Retinal pigment epithelial cell (primary cell): ENCODE measurements at regions not wholly inside any gene's neighbourhood (a gene's known extent, or its start where the extent isn't known, plus 50 kb on each side); places are given as distances from the start of the nearest gene placed in this dataset.

Experiments used
- DNase-seq: peaks from one replicate; pipeline ENCODE4 v3.0.0-alpha.2; 2010; ENCODE audit warnings: low read depth
- H3K4me3 ChIP-seq: 2 replicates; pipeline ENCODE4 v1.5.1; 2011; ENCODE audit warnings: mild to moderate bottlenecking, low read length, control low read depth, moderate library complexity
- CTCF ChIP-seq: conservative IDR thresholded peaks from 2 replicates; pipeline ENCODE4 v1.5.1; 2011; ENCODE audit warnings: low read depth, low read length, control low read depth, inconsistent platforms

DNA sequence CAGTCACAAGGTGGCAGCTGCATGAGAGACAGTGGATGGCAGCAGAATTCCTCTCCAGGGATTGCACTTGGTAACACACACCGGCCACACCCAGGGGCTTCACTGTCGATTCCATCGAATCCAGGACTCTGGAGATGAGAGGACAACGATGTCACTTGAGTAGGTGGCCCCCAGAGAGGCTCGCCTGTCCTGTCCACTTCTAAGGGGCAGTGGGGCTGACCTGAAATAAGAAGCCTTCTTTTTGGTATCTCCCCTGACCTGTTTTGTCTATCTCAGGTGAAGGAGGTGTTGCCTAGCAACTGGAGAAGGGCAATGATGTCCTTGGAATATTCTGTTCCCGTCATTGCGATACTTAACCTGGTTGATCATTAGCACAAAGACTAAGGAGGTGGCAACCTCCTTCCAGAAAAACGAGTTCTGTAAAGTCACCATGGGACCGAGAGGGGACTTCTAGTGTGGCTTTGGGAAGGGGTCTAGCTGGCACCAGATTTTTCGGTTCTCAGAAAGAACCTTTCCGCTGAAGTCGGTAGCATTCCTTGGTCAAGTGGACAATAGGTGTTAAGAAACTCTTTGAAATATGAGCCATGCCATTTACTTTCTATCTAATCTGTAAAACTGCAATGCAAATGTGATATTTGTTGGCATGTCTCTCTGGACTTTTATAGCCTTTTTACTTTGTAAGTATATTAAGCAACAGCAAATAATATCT lies 85.2 kb upstream of the TMPRSS2 start:
- no peak for DNase-seq
- no peak overlapping the region for H3K4me3 ChIP-seq
- TF ChIP-seq CTCF, result no peak

- no peak for TF ChIP-seq CTCF
- DNase-seq, result no peak
Observed at GRCh38 chr21:41589620-41590175, 81.7 kb upstream of the TMPRSS2 start.

GRCh38 chr21:41589131-41589530 lies 81.2 kb upstream of the TMPRSS2 start:
- peak; percentile 10 for TF ChIP-seq CTCF
- DNase-seq, result no peak

More at GRCh38 chr21:41589620-41590175, 81.7 kb upstream of the TMPRSS2 start:
- H3K4me3 ChIP-seq, result no peak overlapping the region

DNA sequence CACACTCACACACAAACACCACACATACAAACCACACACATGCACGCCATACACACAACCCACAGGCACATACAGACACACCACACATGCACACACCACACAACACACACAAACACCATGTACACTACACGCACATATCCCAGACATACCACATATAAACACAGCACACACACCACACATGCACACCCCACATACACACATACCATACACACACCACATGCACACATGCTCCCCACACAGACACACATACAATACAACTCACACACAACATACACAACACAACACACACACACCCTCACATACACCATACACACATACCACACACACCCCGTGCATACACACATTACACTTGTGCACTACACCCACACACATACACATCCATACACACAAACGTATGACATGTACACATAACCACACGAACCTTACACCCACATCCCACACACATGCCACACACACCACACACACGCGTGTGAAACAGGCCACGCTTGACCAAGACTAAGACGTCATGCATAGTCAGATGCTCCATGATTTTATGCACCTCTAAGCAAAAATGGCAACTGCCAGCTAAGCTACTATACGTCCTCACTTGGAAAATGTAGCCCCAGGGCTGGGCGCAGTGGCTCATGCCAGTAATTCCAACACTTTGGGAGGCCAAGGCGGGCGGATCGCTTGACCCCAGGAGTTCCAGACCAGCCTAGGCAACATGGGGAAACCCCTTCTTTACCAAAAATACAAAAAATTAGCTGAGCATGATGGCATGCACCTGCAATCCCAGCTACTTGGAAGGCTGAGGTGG lies 77.4 kb upstream of the TMPRSS2 start:
- TF ChIP-seq CTCF, result no peak
- no peak overlapping the region for H3K4me3 ChIP-seq
- DNase-seq, result no peak

More at GRCh38 chr21:41589131-41589530, 81.2 kb upstream of the TMPRSS2 start:
- no peak overlapping the region for H3K4me3 ChIP-seq

DNA sequence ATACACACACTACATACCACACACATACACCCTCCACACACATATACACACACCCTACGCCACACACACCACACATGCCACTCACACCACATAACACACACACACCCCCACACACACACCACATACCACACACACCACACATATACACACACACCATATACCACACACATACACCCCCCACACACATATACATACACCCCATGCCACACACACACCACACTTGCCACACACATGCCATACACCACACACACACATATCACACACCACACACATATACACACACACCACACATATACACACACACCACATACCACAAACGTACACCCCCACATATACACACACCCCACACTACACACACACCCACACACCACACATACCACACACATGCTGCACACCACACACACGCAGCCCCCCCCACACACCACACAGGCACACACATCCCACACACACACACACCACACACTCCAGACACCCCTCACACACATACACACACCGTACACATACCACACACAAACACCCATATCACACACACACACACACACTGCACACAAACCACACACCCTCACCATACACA lies 76.7 kb upstream of the TMPRSS2 start:
- H3K4me3 ChIP-seq, result no peak overlapping the region
- no peak for DNase-seq
- TF ChIP-seq CTCF, result no peak

DNA sequence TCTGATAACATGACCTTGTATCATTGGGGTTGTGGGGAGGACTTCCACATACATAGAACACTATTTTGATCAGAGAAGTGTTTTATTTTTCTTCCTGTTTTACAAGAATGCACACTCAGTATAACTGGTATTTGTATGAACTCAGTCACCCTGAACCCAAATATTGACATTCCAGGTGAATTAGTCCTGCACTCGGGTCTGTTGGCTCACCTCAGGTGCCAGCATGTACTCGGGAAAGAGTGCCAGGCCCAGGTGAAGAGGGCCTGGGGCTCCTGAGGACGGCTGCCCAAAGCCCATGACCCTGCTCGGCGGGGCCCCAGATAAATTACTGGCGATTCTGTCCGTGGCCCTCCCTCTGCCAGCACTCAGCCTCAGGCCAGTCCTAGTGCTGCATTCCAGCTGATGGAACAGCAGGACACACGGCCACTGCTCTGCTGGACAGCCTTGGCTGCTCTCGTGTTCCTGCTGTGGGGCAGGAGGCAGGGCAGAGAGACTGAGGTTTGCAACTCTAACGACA lies 75.4 kb upstream of the TMPRSS2 start:
- no peak overlapping the region for H3K4me3 ChIP-seq
- TF ChIP-seq CTCF, result no peak
- no peak for DNase-seq
